Uterus (tissue), 3 donors: ENCODE measurements at regions not wholly inside any gene's neighbourhood (a gene's known extent, or its start where the extent isn't known, plus 50 kb on each side); places are given as distances from the start of the nearest gene placed in this dataset.
"Not testable (repeated sequence)": the region's sequence is repeated elsewhere in the genome, so short reads cannot be mapped to it uniquely, and the experiment has no call there.

Experiments used
- DNase-seq, 2 donors: peaks; one replicate each; pipeline ENCODE4 v3.0.0-alpha.2; 2019 to 2020
- H3K27ac ChIP-seq, 2 donors: fragments of 200-600 bp; sonication (generic); 1 replicate in 1 of 2; 2 replicates in 1 of 2; pipeline ENCODE4 v1.5.1; 2016 to 2018
- H3K27me3 ChIP-seq, 2 donors: fragments of 200-600 bp; sonication (generic); one replicate each; pipeline ENCODE4 v1.5.1; 2018 to 2019; ENCODE audit warnings: control low read depth in 1 of 2
- H3K36me3 ChIP-seq, 2 donors: fragments of 200-600 bp; sonication (generic); one replicate each; pipeline ENCODE4 v1.5.1; 2019; ENCODE audit warnings: control low read depth in 1 of 2
- H3K4me1 ChIP-seq, 2 donors: fragments of 200-600 bp; sonication (generic); one replicate each; pipeline ENCODE4 v1.5.1; 2018 to 2019; ENCODE audit warnings: control low read depth in 1 of 2
- H3K4me3 ChIP-seq, 2 donors: fragments of 200-600 bp; sonication (generic); 1 replicate in 1 of 2; 2 replicates in 1 of 2; pipeline ENCODE4 v1.5.1; 2018 to 2019; ENCODE audit warnings: mild to moderate bottlenecking in 1 of 2
- H3K9me3 ChIP-seq, 2 donors: fragments of 200-600 bp; sonication (generic); one replicate each; pipeline ENCODE4 v1.5.1; 2019; ENCODE audit warnings: control low read depth in 1 of 2
- CTCF ChIP-seq, 4 experiments: fragments of 200-600 bp in 2 of 4; fragments of 450-650 bp in 2 of 4; sonication (generic) in 2 of 4; IDR thresholded peaks; one replicate each; pipeline ENCODE4 v1.5.1; 2016 to 2019; ENCODE audit warnings: antibody characterized with exemption in 4 of 4, mild to moderate bottlenecking in 2 of 4, moderate library complexity in 1 of 4
- POLR2A ChIP-seq, 2 donors: fragments of 450-650 bp; IDR thresholded peaks; one replicate each; pipeline ENCODE4 v1.6.1; 2016; ENCODE audit warnings: antibody characterized with exemption in 2 of 2, mild to moderate bottlenecking in 1 of 2, moderate library complexity in 1 of 2
- intact Hi-C: fragments of 100-400 bp; cut with DNase I; formaldehyde crosslinking; loops from one replicate; pipeline ENCODE4 v1.15.1; 2023; ENCODE audit warnings: low total_unique reads
- donor health status: DM: yes; HTN: yes; CAD: no.

DNA sequence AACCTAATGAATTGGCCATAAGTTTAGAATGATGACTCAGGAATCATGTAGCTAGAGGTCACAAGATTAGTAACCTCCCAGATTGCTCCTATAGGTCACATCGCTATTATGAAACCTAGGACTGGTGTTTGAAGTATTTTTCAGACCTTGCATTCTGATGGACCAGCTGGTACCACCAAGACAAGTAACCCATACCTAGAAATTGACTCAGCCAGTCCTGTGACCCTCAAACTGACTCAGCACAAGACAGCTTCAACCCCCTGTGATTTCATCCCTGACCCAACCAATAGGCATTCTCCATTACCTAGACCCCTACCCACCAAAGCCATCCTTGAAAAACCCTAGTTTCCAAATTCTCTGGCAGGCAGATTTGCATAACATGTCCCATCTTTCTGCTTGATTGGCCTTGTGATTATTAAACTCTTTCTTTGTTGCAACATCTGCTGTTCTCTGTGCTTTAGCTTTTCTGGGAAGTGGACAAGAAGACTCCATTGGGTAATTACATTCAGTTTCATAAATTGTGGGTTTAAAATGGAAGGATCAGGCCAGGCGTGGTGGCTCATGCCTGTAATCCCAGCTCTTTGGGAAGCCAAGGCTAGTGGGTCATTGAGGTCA is 254.9 kb downstream of the IRS1 start:
- H3K27ac ChIP-seq = no peak overlapping the region
- H3K4me1 ChIP-seq = no peaks in the 10 kb centered on the region

DNA sequence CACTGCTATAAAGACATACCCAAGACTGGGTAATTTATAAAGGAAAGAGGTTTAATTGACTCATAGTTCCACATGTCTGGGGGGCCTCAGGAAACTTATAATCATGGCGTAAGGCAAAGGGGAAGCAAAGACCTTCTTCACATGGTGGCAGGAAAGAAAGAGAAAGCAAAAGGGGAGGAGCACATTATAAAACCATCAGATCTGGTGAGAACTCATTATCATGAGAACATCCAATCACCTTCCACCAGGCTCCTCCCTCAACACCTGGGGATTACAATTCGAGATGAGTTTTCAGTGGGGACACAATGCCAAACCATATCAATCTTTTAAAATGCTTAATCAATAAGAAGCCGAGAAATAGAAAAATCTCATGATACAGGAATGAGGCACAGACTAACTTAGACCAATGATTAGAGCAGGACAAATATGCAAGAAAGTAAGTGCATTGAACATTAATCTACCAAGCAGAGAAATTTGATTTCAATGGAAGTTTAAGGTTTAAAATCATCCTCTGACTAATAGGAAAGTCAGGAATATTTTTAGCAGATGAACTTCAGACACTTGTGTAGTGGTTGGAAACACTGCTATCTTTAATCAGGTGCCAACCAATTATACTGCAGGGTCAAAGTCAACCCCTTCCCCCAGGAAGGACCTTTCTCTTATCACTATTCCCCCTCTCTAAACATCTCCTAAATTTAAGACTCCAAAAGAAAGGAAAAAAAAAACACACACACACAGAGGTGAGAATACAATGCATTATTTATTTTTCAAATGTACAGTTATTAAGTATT is 259.2 kb downstream of the IRS1 start:
- no peaks in the 10 kb centered on the region for H3K27me3 ChIP-seq
- TF ChIP-seq CTCF (IDR thresholded peaks at IDR 0.05) (no peak), POLR2A (IDR thresholded peaks at IDR 0.05) (no peak)
- intact Hi-C loops = no loop called here

More for the DNA sequence above, 254.9 kb downstream of the IRS1 start:
- DNase-seq = no peak
- Histone ChIP-seq H3K4me3 (no peak overlapping the region), H3K9me3 (no peaks in the 10 kb centered on the region), H3K36me3 (no peaks in the 10 kb centered on the region), H3K27me3 (no peaks in the 10 kb centered on the region)
- TF ChIP-seq POLR2A (IDR thresholded peaks at IDR 0.05) (no peak), CTCF (IDR thresholded peaks at IDR 0.05) (no peak)
- intact Hi-C loops = no loop called here

DNA sequence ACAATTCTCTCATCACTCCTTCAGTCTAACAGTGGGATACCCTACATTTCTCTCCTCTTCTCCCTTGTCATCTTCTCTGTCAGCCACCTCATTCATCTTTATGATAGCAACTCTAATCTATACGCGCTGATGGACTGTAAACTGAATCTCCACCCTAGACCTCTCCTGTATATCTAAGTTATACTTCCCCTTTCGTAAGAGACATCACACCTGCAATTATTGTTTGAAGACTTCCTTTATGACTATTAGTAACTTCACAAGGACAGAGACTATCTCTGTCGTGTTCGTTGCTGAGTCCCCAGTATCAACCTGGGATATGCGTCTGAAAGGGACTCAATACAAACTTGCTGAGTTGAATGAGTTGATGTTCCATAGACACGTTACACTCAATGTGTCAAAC is 263.2 kb downstream of the IRS1 start:
- H3K27ac ChIP-seq = no peak overlapping the region
- H3K9me3 ChIP-seq = no peaks in the 10 kb centered on the region
- no peaks in the 10 kb centered on the region for H3K36me3 ChIP-seq
- intact Hi-C loops = no loop called here
- no peak overlapping the region for H3K4me3 ChIP-seq
- no peak for DNase-seq
- no peaks in the 10 kb centered on the region for H3K27me3 ChIP-seq
- TF ChIP-seq CTCF (IDR thresholded peaks at IDR 0.05) (no peak), POLR2A (IDR thresholded peaks at IDR 0.05) (no peak)
- H3K4me1 ChIP-seq = no peaks in the 10 kb centered on the region

More for the DNA sequence above, 259.2 kb downstream of the IRS1 start:
- Histone ChIP-seq H3K27ac (no peak overlapping the region), H3K9me3 (no peaks in the 10 kb centered on the region), H3K36me3 (no peaks in the 10 kb centered on the region), H3K4me3 (no peak overlapping the region), H3K4me1 (no peaks in the 10 kb centered on the region)
- no peak for DNase-seq

GRCh38 chr2:226532976-226533375 is 266.6 kb downstream of the IRS1 start:
- H3K4me1 ChIP-seq, H3K27ac ChIP-seq, DNase-seq, H3K9me3 ChIP-seq, H3K27me3 ChIP-seq, H3K4me3 ChIP-seq, H3K36me3 ChIP-seq, intact Hi-C loops: not testable (repeated sequence)

DNA sequence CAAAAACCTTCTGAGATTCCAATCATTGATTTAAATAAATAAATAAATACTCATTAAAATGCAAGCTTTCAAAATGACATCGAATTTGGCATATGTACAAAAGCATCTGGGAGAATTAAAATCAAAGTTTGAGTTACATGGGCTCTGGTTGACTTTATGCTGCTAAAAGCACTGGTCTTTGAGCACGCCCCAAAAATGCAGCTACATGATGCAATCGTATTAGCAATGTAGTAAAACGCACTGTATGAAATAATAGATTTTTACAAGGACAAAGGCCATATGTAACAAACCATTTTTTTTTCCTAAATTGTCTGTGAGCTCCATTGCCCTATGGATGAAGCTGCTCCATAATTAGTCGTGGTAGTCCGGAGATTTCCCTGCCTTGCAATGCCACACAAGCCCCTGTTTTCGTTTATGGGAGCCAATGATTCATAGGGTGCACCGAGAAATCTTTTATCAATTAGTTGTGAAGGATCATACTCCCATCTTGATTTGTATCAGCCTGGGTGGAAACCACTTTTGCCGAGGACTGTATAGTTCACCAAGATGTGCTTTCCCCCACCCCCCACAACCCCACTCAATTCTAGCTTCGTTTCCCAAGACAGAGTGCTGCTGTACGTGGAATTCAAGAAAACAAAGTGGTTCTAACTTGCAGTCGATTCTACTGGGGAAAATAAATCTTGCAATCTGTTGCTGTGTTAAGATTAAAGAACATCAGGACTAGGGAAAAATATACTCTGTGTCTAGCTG is 268.4 kb downstream of the IRS1 start:
- Histone ChIP-seq H3K27me3 (no peaks in the 10 kb centered on the region), H3K27ac (no peak overlapping the region), H3K9me3 (no peaks in the 10 kb centered on the region), H3K4me3 (no peak overlapping the region), H3K36me3 (no peaks in the 10 kb centered on the region), H3K4me1 (no peaks in the 10 kb centered on the region)
- intact Hi-C loops = no loop called here
- TF ChIP-seq CTCF (IDR thresholded peaks at IDR 0.05) (no peak), POLR2A (IDR thresholded peaks at IDR 0.05) (no peak)
- no peak for DNase-seq
